Prostate gland (tissue), 2 donors: ENCODE measurements at regions not wholly inside any gene's neighbourhood (a gene's known extent, or its start where the extent isn't known, plus 50 kb on each side); places are given as distances from the start of the nearest gene placed in this dataset.

ENCODE experiments used
- DNase-seq: peaks from one replicate; pipeline ENCODE4 v3.0.0-alpha.2; 2019; ENCODE audit warnings: low spot score
- H3K27ac ChIP-seq, 2 donors: fragments of 200-600 bp; sonication (generic); 2 replicates each; pipeline ENCODE4 v1.5.1; 2017 to 2019
- H3K27me3 ChIP-seq: fragments of 200-600 bp; sonication (generic); replicated peaks from 2 replicates; pipeline ENCODE4 v1.5.1; 2019; ENCODE audit not compliant: insufficient read depth
- H3K36me3 ChIP-seq, 2 donors: fragments of 200-600 bp; sonication (generic); 1 replicate in 1 of 2; 2 replicates in 1 of 2; pipeline versions ENCODE4 v1.5.1 to v1.8.1; 2017 to 2019
- H3K4me1 ChIP-seq: fragments of 200-600 bp; sonication (generic); replicated peaks from 2 replicates; pipeline ENCODE4 v1.5.1; 2019
- H3K4me3 ChIP-seq, 2 donors: fragments of 200-600 bp; sonication (generic); 2 replicates each; pipeline ENCODE4 v1.5.1; 2017 to 2019
- H3K9me3 ChIP-seq: fragments of 200-600 bp; sonication (generic); 2 replicates; pipeline ENCODE4 v1.5.1; 2017
- POLR2A ChIP-seq: fragments of 450-650 bp; IDR thresholded peaks from one replicate; pipeline ENCODE4 v1.6.1; 2016; ENCODE audit warnings: antibody characterized with exemption, mild to moderate bottlenecking
- POLR2AphosphoS5 ChIP-seq: sonication (generic); formaldehyde crosslinking; IDR thresholded peaks from one replicate; pipeline ENCODE4 v1.6.1; 2017; ENCODE audit warnings: antibody characterized with exemption
- WGBS: methylation state at CpG from one replicate; pipeline ENCODE4 v1.1.5; 2018; 5-methylcytosine and 5-hydroxymethylcytosine counted together
- intact Hi-C: fragments of 100-400 bp; cut with DNase I; formaldehyde crosslinking; loops from one replicate; pipeline ENCODE4 v1.14.2; 2022
- TF ChIP-seq, protein P1 (sequence below), 4 experiments: fragments of 200-600 bp in 2 of 4; fragments of 450-650 bp in 2 of 4; sonication (generic) in 2 of 4; IDR thresholded peaks; 1 replicate in 3 of 4; 2 replicates in 1 of 4; pipeline ENCODE4 v1.5.1; 2016 to 2019; ENCODE audit warnings: antibody characterized with exemption in 4 of 4, mild to moderate bottlenecking in 2 of 4, moderate library complexity in 2 of 4

DNA sequence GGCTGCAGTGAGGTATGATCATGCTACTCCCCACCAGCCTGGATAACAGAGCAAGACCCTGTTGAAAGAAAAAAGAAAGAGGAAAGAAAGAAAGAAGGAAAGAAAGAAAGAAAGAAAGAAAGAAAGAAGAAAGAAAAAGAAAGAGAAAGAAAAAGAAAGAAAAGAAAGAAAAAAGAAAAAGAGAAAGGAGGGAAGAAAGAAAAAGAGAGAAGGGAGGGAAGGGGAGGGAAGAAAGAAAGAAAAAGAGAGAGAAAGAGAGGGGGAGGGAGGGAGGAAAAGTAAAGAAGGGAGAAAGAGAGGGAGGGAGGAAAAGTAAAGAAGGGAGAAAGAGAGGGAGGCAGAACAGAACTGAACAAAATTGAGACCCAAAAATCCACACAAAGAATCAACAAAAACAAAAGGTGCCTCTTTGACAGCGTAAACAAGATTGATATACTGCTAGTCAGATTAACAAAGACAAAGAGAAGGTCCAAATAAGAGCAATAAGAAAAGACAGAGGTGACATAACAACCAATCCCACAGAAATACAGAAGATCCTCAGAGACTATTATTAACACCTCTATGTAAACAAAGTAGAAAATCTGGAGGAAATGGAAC is 293.9 kb upstream of the AMIGO2 start:
- H3K4me1 ChIP-seq = no peaks in the 10 kb centered on the region
- H3K9me3 ChIP-seq = no peaks in the 10 kb centered on the region
- H3K36me3 ChIP-seq = no peaks in the 10 kb centered on the region
- no peak for DNase-seq
- no peak for TF ChIP-seq POLR2AphosphoS5
- TF ChIP-seq POLR2A = no peak
- TF ChIP-seq, protein P1, sequence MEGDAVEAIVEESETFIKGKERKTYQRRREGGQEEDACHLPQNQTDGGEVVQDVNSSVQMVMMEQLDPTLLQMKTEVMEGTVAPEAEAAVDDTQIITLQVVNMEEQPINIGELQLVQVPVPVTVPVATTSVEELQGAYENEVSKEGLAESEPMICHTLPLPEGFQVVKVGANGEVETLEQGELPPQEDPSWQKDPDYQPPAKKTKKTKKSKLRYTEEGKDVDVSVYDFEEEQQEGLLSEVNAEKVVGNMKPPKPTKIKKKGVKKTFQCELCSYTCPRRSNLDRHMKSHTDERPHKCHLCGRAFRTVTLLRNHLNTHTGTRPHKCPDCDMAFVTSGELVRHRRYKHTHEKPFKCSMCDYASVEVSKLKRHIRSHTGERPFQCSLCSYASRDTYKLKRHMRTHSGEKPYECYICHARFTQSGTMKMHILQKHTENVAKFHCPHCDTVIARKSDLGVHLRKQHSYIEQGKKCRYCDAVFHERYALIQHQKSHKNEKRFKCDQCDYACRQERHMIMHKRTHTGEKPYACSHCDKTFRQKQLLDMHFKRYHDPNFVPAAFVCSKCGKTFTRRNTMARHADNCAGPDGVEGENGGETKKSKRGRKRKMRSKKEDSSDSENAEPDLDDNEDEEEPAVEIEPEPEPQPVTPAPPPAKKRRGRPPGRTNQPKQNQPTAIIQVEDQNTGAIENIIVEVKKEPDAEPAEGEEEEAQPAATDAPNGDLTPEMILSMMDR (IDR thresholded peaks at IDR 0.05) = no peak
- H3K27me3 ChIP-seq = no peaks in the 10 kb centered on the region
- H3K4me3 ChIP-seq = no peak overlapping the region
- intact Hi-C loops = no loop called here
- H3K27ac ChIP-seq = no peak overlapping the region
- 96% methylated on average over 1 of the region's 1 CpG for WGBS

DNA sequence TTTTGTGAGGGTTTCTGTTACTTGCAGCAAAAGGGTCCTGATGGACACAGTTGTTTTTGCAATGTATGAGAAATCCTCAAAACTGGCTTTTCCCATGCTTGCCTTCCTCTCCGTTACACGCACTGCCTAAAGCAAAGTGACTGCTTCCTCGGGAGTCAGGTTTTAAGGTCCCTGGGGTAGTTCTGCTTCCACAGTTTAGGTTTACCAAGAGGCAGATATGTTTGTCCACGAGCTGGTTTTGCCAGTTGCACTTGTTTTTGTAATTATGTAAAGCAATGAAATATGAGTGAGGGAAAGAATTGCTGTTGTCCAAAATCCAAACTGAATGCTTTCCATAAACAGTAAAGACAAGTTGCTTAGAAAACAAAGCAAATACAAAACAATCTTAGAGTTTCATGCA is 290.7 kb upstream of the AMIGO2 start:
- peak; percentile 71 for DNase-seq
- Histone ChIP-seq H3K27me3 (no peaks in the 10 kb centered on the region), H3K9me3 (no peaks in the 10 kb centered on the region), H3K4me1 (peaks cover 4% of the 10 kb centered on the region), H3K36me3 (no peaks in the 10 kb centered on the region), H3K27ac (peak overlapping the region in 1 of 2 donors; percentile 47), H3K4me3 (no peak overlapping the region)
- TF ChIP-seq, protein P1 (IDR thresholded peaks at IDR 0.05) = no peak
- peak; percentile 85 for TF ChIP-seq POLR2AphosphoS5
- WGBS = 38% methylated on average over 4 of the region's 4 CpGs
- intact Hi-C loops = no loop called here

DNA sequence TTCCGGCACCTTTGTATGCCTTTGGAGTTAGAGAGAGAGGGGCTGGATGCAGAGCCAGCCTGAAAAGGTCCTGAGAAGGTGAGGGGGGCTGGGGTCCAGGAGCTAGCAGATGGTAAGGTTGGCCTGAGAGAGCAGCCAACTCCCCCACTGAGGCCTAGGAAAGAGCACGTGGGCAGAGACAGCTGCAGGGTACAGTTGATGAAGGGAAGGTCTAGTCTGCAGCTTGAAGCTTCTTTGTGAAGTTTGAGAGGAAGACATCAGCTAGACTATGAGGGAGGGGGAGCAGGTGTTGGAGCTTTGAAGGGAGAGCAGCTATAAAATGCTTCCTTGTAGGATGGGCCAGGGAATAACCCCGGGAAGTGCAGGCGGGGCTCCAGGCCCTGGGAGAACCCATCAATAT is 289.3 kb upstream of the AMIGO2 start:
- 89% methylated on average over 4 of the region's 4 CpGs for WGBS
- Histone ChIP-seq H3K4me1 (peaks cover 4% of the 10 kb centered on the region), H3K9me3 (no peaks in the 10 kb centered on the region), H3K36me3 (no peaks in the 10 kb centered on the region), H3K27ac (no peak overlapping the region), H3K4me3 (no peak overlapping the region), H3K27me3 (no peaks in the 10 kb centered on the region)
- DNase-seq = no peak
- TF ChIP-seq POLR2A (no peak), POLR2AphosphoS5 (no peak)
- TF ChIP-seq, protein P1 (IDR thresholded peaks at IDR 0.05) = no peak
- intact Hi-C loops = no loop called here

DNA sequence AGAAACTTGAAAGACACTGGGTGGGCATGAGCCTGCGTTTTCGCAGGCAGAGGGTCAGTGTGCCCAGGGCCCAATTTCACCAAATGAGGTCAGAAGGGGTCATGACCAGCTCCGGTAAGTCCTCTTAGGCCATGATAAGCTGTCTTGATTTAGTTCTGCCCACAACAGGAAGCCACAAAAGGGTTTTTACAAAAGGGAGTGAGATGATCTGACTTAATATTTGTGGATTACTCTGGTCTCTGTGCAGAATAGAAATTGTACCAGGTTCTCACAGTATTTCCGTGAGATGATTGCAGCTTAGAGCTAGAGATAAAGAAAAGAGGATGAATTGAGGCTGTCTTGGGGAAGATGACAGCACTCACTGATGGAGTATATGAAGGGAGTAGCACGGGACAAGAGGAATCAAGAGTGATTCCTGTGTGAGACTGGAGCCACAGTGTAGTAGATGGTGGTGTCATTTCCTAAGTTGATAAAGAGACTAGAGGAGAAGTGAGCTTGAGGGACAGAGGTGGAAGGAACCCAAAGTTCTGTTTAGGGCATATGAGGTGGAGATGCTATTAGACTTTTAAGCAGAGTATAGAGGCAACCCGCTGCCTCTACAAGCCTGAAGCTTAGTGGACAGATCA is 288.3 kb upstream of the AMIGO2 start:
- H3K27me3 ChIP-seq = no peaks in the 10 kb centered on the region
- H3K4me1 ChIP-seq = peaks cover 4% of the 10 kb centered on the region
- intact Hi-C loops = no loop called here
- WGBS = 81% methylated on average over 6 of the region's 6 CpGs
- no peaks in the 10 kb centered on the region for H3K9me3 ChIP-seq
- DNase-seq = no peak
- H3K27ac ChIP-seq = no peak overlapping the region
- no peak overlapping the region for H3K4me3 ChIP-seq
- no peaks in the 10 kb centered on the region for H3K36me3 ChIP-seq
- TF ChIP-seq, protein P1 (IDR thresholded peaks at IDR 0.05) = no peak
- TF ChIP-seq POLR2A (no peak), POLR2AphosphoS5 (no peak)

DNA sequence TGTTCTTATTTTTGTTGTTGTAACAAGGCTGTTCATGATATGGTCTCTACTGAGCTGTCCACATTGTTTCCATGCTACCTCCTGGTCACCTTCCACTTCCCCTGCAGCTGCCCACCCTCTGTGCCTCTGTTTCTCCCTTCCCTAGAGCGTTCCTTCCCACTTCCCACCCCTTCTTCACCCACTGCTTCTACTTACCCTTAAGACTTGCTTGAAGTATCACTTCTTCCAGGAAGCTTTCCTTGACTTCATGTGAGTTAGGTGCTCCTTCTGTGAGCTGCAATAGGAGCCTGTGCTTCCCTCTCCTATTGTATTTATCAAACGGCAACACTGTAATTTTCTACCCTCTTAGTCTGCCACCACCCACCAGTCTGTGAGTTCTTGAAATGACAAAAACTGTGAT is 286.8 kb upstream of the AMIGO2 start:
- 85% methylated on average over 2 of the region's 2 CpGs for WGBS
- TF ChIP-seq POLR2A = no peak
- TF ChIP-seq, protein P1 (IDR thresholded peaks at IDR 0.05) = no peak
- no peak for TF ChIP-seq POLR2AphosphoS5

More for the DNA sequence above, 286.8 kb upstream of the AMIGO2 start:
- Histone ChIP-seq H3K27ac (no peak overlapping the region), H3K36me3 (no peaks in the 10 kb centered on the region), H3K4me3 (no peak overlapping the region), H3K4me1 (peaks cover 4% of the 10 kb centered on the region), H3K27me3 (no peaks in the 10 kb centered on the region), H3K9me3 (no peaks in the 10 kb centered on the region)
- no peak for DNase-seq
- intact Hi-C loops = no loop called here
